Chondrocyte (in vitro differentiated cells): ENCODE measurements at regions not wholly inside any gene's neighbourhood (a gene's known extent, or its start where the extent isn't known, plus 50 kb on each side); places are given as distances from the start of the nearest gene placed in this dataset.

Experiments used
- DNase-seq: peaks from one replicate; pipeline ENCODE4 v3.0.0; 2021; ENCODE audit warnings: mixed read lengths, low spot score
- H3K27ac Mint-ChIP-seq: one replicate; pipeline ENCODE4 v1.8.0; 2021; ENCODE audit warnings: mild to moderate bottlenecking, moderate library complexity, mixed read lengths; ENCODE audit not compliant: unreplicated experiment
- H3K27me3 Mint-ChIP-seq: 2 replicates; pipeline ENCODE4 v1.8.0; 2021; ENCODE audit warnings: low read depth, mixed read lengths
- H3K36me3 Mint-ChIP-seq: 2 replicates; pipeline ENCODE4 v1.8.0; 2021; ENCODE audit warnings: low read depth, mixed read lengths
- H3K4me1 Mint-ChIP-seq: 2 replicates; pipeline ENCODE4 v1.8.0; 2021; ENCODE audit warnings: low read depth, mild to moderate bottlenecking, mixed read lengths
- H3K4me3 Mint-ChIP-seq: one replicate; pipeline ENCODE4 v1.8.0; 2021; ENCODE audit warnings: mild to moderate bottlenecking, moderate library complexity, mixed read lengths; ENCODE audit not compliant: unreplicated experiment
- H3K9me3 Mint-ChIP-seq: 2 replicates; pipeline ENCODE4 v1.8.0; 2021; ENCODE audit warnings: low read depth, mixed read lengths
- CTCF ChIP-seq: fragments of 200-600 bp; sonication (generic); IDR thresholded peaks from 2 replicates; pipeline ENCODE4 v1.5.0; 2021; ENCODE audit warnings: antibody characterized with exemption, mild to moderate bottlenecking, moderate library complexity

GRCh38 chr13:85166891-85167290, 632.3 kb downstream of the SLITRK6 start:
- H3K27ac Mint-ChIP-seq = no peak overlapping the region
- H3K9me3 Mint-ChIP-seq = peaks cover 9% of the 10 kb centered on the region
- TF ChIP-seq CTCF = no peak
- H3K4me1 Mint-ChIP-seq = peaks cover 4% of the 10 kb centered on the region
- no peak for DNase-seq
- H3K4me3 Mint-ChIP-seq = no peak overlapping the region
- no peaks in the 10 kb centered on the region for H3K27me3 Mint-ChIP-seq
- H3K36me3 Mint-ChIP-seq = no peaks in the 10 kb centered on the region

- Mint-ChIP-seq H3K27ac (no peak overlapping the region), H3K4me1 (peaks cover 4% of the 10 kb centered on the region), H3K36me3 (no peaks in the 10 kb centered on the region), H3K9me3 (peaks cover 9% of the 10 kb centered on the region), H3K4me3 (no peak overlapping the region), H3K27me3 (no peaks in the 10 kb centered on the region)
- no peak for DNase-seq
- no peak for TF ChIP-seq CTCF
Measured at GRCh38 chr13:85163063-85163462, 636.2 kb downstream of the SLITRK6 start.

- Mint-ChIP-seq H3K4me3 (no peak overlapping the region), H3K36me3 (no peaks in the 10 kb centered on the region), H3K27me3 (no peaks in the 10 kb centered on the region), H3K9me3 (no peaks in the 10 kb centered on the region), H3K4me1 (no peaks in the 10 kb centered on the region), H3K27ac (no peak overlapping the region)
- TF ChIP-seq CTCF = no peak
- DNase-seq = no peak
Measured at GRCh38 chr13:85148009-85148408, 651.2 kb downstream of the SLITRK6 start.

GRCh38 chr13:85142351-85142927, 656.8 kb downstream of the SLITRK6 start:
- no peaks in the 10 kb centered on the region for H3K9me3 Mint-ChIP-seq
- no peak for TF ChIP-seq CTCF
- H3K4me3 Mint-ChIP-seq = no peak overlapping the region
- H3K36me3 Mint-ChIP-seq = no peaks in the 10 kb centered on the region
- H3K4me1 Mint-ChIP-seq = peaks cover 28% of the 10 kb centered on the region
- H3K27me3 Mint-ChIP-seq = no peaks in the 10 kb centered on the region
- no peak for DNase-seq
- H3K27ac Mint-ChIP-seq = no peak overlapping the region

- no peaks in the 10 kb centered on the region for H3K27me3 Mint-ChIP-seq
- no peak overlapping the region for H3K27ac Mint-ChIP-seq
- no peak for DNase-seq
- H3K4me1 Mint-ChIP-seq = peaks cover 36% of the 10 kb centered on the region
- no peaks in the 10 kb centered on the region for H3K36me3 Mint-ChIP-seq
- no peak overlapping the region for H3K4me3 Mint-ChIP-seq
- no peak for TF ChIP-seq CTCF
- no peaks in the 10 kb centered on the region for H3K9me3 Mint-ChIP-seq
Measured at GRCh38 chr13:85141401-85141800, 657.8 kb downstream of the SLITRK6 start.
